HPDE6-E6E7 (cell line): ENCODE measurements at regions not wholly inside any gene's neighbourhood (a gene's known extent, or its start where the extent isn't known, plus 50 kb on each side); places are given as distances from the start of the nearest gene placed in this dataset.

ENCODE experiments used
- DNase-seq: peaks from one replicate; pipeline ENCODE4 v3.0.0; 2011; ENCODE audit warnings: missing footprints; ENCODE audit errors: extremely low spot score

DNA sequence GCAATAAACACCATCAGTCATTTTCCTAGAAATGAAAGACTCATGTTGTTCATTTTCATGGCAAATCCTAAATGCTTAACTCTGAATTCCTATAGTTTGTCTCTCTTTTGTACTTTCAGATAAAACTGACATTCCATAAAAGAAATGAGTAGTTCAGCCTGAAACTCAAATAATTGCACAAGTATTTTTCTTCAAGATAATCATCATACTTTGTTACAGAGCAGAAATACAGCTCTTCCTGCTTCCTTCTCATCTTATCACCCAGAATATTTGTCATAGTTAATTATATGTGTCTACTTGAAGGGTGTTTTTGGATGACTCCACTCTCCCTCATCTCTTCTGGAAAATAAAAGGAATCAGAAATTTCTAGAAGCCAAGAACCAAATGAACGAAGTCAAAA is 141.1 kb downstream of the HNMT start:
- DNase-seq: no peak

DNA sequence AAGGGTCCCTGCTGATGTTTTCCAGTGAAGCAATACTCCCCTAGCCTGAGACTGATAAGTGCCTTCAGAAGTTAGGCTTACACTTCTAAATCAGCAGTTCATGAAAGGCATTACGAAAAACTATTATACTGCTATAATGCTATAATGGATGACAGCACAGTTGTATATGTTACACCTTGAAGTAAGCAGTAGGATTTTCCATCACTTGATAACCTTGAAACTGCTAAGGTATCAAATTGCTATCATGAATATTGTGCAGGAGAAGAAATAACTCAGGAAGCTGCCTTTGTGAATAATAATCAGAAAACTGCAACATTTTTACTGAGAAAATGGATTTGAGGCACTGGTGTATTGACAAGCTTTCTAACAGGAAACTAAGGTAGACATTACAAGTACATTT is 142.3 kb downstream of the HNMT start:
- no peak for DNase-seq

DNA sequence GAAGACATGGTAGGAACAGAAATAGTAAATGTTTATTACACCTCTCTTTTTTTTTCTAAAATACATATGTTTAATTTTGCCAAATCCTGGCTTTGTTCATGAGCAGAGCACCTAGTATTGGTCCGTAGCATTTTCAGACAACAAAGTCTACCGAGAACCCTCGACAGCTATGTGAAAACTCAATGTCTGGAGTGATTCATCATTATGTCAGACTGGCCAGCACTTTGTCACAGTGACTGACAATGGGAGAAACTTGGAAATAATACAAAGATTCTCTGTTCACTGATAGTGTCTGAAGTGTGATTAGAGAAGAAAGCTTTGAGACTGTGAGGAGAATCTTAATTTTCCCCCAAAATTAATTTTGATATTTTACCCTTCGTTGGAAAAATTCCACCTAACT is 143.0 kb downstream of the HNMT start:
- DNase-seq: peak; percentile 38

DNA sequence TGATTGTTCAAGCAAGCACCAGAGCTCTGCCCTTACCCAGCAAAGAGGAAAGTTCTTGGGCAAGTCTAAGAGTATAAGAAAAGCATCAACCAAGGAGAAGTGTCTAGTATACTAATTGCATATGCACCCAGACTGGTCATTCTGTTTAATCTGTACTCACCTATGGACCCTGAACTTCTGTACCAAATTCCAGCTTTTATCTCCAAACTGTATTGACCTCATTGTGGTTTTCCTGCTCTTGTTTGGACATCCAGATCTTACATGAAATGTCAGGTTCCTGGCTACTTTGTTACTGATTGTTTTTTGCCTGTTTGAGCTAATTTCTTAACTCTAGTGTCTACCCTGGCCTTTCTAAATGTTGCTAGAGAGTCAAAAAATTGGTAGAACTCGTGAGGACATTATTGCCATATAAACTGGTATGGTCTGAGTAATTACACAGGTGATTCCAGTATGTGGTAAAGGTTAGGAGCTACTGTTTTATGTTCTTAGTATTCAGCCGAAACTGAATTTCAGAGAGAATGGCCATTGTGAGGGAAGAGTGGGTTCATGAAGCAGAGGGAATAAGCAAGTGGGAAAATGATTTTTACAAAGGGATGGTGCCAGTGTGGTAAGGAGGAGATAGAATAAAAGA is 146.3 kb downstream of the HNMT start:
- DNase-seq: no peak

DNA sequence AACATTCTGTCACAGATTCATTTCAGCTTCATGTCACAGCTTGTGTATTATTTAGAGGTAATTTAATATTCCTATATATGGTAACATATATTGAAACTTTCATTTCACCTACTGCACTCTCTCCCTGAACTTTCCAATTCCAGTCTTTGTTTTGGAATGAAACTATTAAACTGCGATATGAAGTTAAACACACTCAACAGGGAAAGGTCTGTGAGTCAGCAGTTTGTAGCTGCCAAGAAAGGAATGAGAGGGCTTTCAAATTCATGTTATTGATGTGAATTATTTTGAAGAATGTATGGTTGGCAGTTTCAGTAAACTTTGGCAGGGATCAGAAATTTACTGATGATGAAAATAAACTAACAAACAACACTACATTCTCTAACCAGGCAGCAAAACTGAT is 148.3 kb downstream of the HNMT start:
- no peak for DNase-seq

DNA sequence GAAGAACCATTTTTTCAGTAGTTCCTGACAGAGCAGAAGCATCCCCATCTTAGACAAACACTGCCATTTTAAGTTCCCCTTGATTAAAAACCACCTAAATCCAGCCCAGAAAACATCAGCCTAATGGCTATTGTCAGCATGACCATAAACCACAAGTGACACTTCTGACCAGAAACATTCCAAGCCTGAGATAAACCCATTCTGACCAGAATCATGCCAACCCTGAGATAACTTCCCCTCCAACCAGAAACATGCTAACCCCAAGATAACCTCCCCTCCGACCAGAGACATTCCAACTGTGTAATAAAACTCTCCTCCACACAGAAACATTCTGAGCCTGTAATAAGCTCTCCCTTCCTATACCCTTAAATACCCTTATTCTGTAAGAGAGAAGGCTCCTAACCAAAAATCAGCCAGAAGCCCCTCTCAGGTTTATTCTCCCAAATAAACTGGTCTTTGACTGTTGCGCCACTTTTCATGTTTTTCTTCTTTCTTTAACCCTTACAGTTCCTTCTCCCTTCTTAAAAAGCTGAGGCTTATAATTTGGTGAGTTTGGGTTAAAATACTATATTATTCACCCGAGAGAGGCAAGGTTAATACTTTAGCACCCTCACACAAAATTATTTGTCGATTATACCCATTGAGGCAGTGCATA is 149.7 kb downstream of the HNMT start:
- no peak for DNase-seq

DNA sequence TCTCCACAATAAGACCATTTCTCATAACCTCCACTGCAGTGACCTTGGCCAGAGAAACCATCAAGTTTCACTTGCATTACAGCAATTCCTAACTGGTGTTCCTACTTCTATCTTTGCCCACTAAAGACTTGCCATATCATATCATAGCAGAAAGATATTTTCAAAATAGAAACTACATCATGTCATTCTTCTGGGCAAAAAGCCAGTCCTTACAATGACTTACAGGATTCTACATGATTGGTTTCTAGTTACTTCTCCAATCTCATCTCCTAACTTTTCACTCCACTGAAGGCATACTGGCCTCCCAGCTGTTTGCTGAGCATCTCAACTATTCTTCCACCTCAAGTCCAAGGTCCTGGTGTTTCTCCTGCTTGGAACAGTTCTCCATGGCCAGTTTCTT is 151.4 kb downstream of the HNMT start:
- no peak for DNase-seq

DNA sequence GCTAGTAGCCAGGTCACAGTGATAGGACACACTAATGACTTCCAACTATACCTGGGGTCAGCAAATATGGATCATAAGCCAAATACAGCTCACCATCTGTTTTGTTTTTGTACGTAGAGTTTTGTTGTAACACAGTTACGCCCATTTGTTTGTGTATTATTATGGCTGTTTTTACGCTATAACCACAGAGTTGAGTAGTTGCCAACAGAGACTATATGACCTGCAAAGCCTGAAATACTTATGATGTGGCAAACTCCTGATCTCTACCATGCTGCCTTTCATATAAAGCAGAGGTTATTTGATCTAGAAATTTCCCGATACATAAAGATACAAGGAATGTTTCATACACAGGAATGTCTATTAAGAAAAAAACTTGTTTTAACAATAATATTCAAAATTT is 152.2 kb downstream of the HNMT start:
- no peak for DNase-seq

DNA sequence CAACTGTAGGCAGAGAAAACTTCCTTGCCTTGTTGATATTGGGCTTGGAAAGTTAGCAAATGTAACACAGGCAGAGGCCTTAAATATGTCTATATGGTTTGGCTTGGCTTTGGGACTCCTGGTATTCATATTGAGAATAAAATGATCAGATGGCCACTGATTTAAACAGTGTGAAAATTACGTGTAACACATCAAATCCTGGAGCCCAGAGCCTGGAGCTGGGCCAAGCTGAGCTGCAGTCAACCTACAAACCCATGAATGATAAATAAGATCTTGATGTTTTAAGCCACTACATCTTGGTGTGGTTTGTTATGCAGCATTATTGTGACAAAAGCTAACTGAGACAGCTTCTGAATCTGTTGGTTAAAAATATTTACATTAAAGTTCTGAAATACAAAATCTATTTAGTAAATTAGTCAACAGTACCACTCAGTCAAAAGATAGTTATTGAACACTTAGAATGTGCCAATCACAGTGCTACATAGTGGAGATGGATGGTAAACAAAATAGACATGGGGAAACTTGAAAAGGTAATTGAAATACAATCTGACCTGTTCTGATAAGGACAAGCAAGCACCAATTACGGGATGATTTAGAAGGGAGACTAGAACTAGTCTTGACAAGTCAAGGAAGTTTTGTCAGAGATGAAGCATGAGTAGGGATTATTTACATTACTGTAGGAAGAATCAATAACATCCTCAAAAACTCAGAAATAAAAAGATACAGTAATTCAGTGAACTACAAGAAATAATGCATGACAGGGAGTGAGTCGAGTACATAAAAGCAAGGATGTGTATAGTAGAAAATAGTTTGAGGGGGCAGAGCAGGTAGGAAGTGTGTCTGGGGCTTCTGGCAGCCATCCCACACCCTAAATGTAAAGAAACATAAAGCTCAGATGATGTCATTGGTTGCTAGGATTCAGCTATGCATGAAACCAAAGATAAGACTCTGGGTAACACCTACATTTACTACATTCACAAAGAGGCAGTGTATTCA is 157.7 kb downstream of the HNMT start:
- DNase-seq: peak; percentile 60

DNA sequence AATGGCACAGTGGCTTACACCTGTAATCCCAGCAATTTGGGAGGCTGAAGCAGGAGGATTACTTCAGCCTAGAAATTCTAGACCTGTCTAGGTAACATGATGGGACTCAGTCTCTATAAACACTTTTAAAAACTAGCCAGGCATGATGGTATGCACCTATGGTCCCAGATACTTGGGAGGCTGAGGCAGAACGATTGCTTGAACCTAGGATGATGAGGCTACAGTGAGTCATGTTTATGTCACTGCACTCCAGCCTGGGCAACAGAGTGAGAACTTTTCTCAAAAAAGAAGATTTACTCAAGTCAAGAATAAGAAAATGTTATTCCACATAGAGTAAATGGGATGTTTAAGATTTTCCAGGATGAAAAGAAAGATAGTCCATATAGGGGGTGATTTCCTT is 158.6 kb downstream of the HNMT start:
- no peak for DNase-seq

DNA sequence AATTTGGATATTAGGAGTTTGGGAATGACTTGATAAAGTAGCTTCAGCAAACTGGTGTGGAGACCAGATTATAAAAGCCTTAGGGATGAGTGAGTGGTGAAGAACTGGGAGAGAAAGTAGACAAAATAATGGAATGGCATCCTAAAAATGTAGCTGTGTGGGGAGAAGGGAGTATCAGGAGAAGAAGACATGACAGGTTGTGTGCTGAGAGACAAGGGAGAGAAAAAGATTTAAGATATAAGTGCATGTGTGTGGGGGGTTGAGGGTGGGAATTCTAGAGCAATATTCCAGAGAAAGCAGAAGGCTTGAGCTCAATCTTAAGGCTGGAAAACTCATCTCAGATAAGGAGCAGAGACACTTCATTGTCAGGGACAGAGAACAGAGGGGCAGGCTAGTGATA is 159.5 kb downstream of the HNMT start:
- no peak for DNase-seq

DNA sequence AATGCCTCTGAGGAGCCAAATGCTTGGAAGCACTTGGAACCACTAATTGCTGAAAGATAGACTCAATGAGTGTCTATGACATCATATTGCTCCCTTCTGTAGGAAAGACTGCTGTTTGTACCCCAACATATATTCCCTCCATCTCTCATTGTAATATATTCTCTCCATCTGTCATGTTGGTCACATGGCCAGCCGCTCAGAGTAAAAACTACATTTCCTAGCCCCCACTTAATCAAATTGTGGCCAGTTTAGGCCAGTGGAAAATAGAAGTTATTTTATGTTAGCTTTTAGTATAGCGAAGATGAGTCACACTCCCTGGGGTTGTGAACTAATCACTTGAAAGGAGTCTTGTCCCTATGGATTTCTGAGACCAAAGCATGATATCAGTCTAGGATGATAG is 160.2 kb downstream of the HNMT start:
- DNase-seq: no peak

DNA sequence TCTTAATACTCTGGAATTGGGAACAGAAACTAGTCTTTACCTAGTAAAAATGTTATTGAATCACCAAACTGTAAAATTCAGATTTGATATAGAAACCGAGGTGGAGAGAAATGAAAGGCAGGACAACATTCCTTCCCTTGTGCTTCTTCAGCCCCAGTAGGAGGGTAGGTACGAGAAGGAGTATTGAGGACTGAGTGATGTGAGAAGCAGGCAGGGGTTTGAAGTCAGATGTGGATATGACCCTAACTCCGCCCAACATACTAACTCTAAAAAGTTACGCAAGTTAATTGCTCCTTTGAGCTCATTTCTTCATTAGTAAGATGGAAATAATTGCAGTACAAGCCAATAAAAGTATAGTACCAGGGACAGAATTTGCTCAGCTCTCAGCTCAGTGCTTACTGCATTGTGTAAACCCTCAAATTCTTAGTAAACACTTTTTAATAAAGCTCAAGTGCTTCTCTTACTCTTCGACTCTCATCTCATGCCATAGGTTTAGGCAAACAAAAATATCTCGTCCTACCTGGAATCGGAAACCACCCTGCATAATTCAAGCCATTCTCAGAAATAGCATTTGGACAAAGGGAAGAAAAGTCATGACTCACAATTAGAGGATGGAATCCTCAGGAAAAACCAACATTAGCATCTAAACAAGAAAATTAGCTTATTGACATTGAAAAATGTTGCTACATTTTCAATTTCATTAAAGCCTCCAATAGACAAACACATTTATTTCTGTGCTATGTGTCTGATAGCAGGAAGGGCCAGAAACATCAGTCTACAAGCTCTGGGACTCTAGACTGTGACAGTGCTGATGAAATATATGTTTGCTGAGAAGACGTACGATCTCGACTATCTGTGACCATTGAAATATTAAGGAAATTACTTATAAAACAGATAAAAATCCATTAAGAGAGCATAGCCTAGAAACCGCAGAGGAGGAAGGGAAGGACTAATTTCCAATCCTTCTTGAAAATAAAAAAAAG is 161.3 kb downstream of the HNMT start:
- no peak for DNase-seq

DNA sequence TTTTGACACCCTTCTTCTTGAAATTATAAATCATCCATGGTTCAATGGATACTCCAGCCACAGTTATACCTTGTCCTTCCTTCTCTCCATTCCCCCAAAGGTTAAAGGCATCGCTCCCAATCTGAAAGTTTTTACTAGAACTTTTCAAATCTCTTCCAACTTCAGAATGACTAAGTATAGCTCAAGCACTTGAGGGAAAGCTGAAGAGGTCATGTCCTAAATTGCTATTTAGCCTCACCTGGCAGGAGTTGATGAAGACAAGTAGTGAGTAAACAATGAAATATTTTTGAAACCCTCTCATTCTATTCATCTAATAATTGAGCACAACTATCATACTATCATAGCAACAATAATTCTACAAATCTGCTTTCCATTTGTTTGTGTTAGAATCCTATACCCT is 167.8 kb downstream of the HNMT start:
- DNase-seq: no peak

DNA sequence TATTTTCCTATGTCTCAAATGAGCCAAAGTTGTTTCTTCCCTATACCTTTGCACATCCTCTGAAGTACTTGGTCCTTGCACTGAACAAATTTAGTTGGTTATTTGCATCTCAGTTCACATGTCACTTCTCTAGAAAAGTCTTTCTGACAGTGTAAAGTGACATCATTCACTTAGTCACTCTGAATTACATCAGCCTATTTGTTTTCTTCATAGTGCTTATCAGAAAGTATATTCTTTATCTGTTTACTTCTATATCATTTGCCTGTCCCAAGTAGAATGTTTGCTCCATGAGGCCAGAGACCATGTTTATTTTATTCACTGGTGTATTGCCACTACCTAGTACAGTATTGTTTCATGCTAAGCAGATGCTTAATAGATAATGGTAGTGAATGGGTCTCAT is 173.7 kb downstream of the HNMT start:
- no peak for DNase-seq

DNA sequence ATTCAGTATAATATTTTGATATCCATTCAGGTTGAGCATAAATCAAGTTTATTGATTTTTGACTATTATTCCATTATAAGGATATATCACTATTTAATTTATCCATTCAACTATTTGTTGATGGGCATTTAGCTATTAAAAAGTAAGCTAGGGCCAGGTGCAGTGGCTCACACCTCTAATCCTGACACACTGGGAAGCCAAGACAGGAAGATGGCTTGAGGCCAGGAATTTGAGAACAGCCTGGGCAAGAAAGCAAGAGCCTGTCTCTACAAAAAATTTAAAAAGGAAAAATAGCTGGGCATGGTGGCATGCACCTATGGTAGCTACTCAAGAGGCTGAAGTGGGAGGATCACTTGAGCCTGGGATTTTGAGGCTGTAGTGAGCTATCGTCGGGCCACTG is 183.5 kb downstream of the HNMT start:
- DNase-seq: no peak

DNA sequence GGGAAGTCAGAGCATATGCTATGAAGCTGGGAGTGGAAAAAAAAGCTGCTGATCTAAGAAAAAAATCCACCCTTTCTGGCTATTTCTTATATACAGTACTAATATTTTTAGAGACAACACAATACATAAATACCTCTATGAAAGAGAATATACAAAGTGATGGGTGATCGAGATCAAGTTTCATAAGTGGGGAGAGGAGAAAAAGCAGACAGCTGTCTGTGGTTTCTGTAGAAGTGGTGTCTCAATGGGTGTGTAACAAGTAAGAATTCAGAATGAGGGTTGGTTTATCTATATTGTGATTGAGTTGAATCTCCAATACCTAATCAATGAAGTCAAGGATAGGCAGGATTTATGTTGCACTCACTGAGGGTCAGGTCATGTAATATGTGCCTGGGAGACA is 191.0 kb downstream of the HNMT start:
- no peak for DNase-seq

DNA sequence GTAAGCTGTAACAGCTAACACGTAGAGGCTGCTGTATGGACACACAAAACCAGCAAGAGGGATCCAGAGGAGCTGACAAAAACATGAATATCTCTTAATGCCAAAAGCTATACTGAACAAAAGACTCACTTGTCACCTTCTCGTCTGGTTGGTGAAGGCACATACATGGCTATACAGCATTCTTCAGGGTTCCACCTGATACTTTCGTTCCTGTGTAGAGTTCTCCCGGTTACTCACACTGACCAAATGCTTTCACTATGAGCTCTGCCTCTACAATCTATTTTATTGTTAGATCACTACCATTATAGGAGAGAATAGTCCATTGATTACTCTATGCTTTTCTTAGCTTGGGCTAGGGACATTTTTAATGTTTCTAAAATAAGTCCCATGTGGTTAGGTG is 193.1 kb downstream of the HNMT start:
- no peak for DNase-seq

DNA sequence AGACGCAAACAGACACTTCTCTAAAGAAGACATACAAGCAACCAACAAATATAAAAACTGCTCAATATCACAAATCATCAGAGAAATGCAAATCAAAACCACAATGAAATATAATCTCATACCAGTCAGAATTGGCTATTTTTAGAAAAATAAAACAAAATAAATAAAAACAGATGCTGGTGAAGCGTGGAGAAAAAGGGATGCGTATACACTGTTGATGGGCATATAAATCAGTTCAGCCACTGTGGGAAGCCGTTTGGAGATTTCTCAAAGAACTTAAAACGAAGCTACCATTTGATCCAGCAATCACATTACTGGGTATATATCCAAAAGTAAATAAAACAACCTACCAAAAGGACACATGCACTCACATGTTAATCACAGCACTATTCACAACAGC is 206.2 kb downstream of the HNMT start:
- no peak for DNase-seq

DNA sequence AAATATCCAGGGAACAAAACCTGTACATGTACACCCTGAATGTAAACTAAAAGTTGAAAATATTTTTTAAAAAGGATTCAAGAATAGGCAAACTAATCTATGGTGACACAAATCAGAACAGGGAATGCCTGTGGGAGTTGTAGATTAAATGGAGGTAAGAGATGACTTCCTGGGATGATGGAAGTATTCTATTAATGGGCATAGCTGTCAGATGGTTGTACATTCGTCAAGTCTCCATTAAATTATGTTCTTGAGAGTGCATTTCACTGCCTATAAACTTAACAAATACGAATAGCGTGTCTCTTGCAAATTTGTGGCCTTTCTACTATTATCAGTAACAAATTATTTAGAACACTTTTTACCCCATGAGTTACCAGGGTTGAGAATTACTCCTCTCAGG is 207.0 kb downstream of the HNMT start:
- no peak for DNase-seq

DNA sequence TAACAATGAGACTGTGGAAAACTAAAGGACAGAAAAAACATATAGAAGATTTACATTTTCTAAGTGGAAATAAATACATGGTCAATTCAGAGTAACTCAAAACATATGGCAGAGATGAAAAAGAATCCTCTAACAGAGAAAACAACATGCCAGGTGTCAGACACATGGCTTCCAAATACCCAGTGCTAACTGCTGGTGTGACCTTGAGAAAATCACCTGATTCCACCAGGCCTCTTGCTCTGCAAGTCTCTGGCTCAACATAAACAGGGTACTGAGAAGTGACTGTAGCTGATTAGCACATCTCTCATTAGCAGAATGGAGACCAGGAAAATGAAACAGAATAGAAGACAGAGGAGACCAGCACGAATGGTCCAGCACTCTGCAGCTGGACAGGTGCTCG is 210.8 kb downstream of the HNMT start:
- DNase-seq: no peak
